ENCODE measurements at regions not wholly inside any gene's neighbourhood (a gene's known extent, or its start where the extent isn't known, plus 50 kb on each side); places are given as distances from the start of the nearest gene placed in this dataset.
"Not testable (repeated sequence)": the region's sequence is repeated elsewhere in the genome, so short reads cannot be mapped to it uniquely, and the experiment has no call there.

DNA sequence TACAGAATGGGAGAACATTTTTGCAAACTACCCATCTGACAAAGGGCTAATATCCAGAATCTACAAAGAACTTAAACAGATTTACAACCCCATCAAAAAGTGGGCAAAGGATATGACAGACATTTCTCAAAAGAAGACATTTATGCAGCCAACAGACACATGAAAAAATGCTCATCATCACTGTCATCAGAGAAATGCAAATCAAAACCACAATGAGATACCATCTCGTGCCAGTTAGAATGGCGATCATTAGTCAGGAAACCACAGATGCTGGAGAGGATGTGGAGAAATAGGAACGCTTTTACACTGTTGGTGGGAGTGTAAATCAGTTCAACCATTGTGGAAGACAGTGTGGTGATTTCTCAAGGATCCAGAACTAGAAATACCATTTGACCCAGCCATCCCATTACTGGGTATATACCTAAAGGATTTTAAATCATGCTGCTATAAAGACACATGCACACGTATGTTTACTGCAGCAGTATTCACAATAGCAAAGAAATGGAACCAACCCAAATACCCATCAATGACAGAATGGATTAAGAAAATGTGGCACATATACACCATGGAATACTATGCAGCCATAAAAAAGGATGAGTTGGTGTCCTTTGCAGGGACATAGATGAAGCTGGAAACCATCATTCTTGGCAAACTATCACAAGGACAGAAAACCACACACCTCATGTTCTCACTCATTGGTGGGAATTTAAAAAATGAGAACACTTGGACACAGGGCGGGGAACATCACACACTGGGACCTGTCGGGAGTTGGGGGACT, 317.7 kb upstream of the THBS1 start:
- H3K4me2 ChIP-seq (ENCODE audit: insufficient read depth in 1 of 2, low read depth in 2 of 2, low read length in 2 of 2); H3K79me1 ChIP-seq (ENCODE audit: low read depth, low read length); H3K4me3 ChIP-seq (ENCODE audit: extremely low read depth in 1 of 4, insufficient read depth in 2 of 4, low read depth in 3 of 4, low read length in 4 of 4); H3K56ac ChIP-seq (replicated peaks; ENCODE audit: insufficient read length, low read depth, low read length); H3K14ac ChIP-seq (ENCODE audit: insufficient read length); H3K79me2 ChIP-seq (ENCODE audit: control insufficient read depth in 1 of 2, insufficient read depth in 2 of 2, low read length in 2 of 2); DNase-seq (ENCODE audit: low read depth in 1 of 2, low spot score in 2 of 2); H4K20me1 ChIP-seq (replicated peaks in 1 of 2; ENCODE audit: control insufficient read depth in 1 of 2, insufficient read depth in 2 of 2, low read length in 2 of 2); H3K27ac ChIP-seq (ENCODE audit: low read depth, low read length); POLR2A ChIA-PET (ENCODE audit: partially characterized antibody); H3K9ac ChIP-seq (replicated peaks in 1 of 4; ENCODE audit: extremely low read depth in 1 of 4, low read depth in 3 of 4, low read length in 3 of 4); H2AFZ ChIP-seq (ENCODE audit: low read length); H4K91ac ChIP-seq (replicated peaks; ENCODE audit: insufficient read length, low read length); H2BK12ac ChIP-seq (ENCODE audit: low read depth, low read length); H2BK20ac ChIP-seq (ENCODE audit: low read length); H3K27me3 ChIP-seq (replicated peaks in 1 of 4; ENCODE audit: control insufficient read depth in 3 of 4, extremely low read depth in 1 of 4, insufficient read depth in 3 of 4, low read length in 3 of 4); H3K9me3 ChIP-seq (ENCODE audit: insufficient read depth in 2 of 2, low read depth in 1 of 2, low read length in 1 of 2); CTCF ChIA-PET (ENCODE audit: partially characterized antibody); H4K5ac ChIP-seq (ENCODE audit: insufficient read length, low read depth, low read length); H4K8ac ChIP-seq (ENCODE audit: extremely low read depth, insufficient read depth, low read length); H2BK15ac ChIP-seq (ENCODE audit: low read length); H3K4ac ChIP-seq (replicated peaks; ENCODE audit: insufficient read length, low read depth, low read length); H2AK5ac ChIP-seq (ENCODE audit: low read depth, low read length); FAIRE-seq; H3K23ac ChIP-seq (ENCODE audit: insufficient read length); H3K4me1 ChIP-seq (replicated peaks in 1 of 4; ENCODE audit: control insufficient read depth in 3 of 4, insufficient read depth in 4 of 4, low read length in 3 of 4); H3K18ac ChIP-seq (ENCODE audit: extremely low read depth, low read length); H3K23me2 ChIP-seq (ENCODE audit: low read depth, low read length); H2BK120ac ChIP-seq (replicated peaks; ENCODE audit: low read depth, low read length); H3K36me3 ChIP-seq (ENCODE audit: control insufficient read depth in 2 of 4, insufficient read depth in 4 of 4, low read length in 3 of 4); H2BK5ac ChIP-seq (ENCODE audit: low read depth, low read length): not testable (repeated sequence)
- 88% methylated on average over 6 of the region's 6 CpGs; no CpG with 5 or more reads in 1 of the 2 experiments for WGBS, 2 experiments (ENCODE audit: extremely low coverage in 1 of 2, insufficient coverage in 1 of 2, insufficient read length in 1 of 2, insufficient replicate concordance in 2 of 2, low coverage in 1 of 2, low lambda C conversion rate in 2 of 2, missing lambda C conversion rate in 1 of 2)
